ENCODE measurements at regions not wholly inside any gene's neighbourhood (a gene's known extent, or its start where the extent isn't known, plus 50 kb on each side); places are given as distances from the start of the nearest gene placed in this dataset.

- no peak for TF ChIP-seq ZNF12 (CRISPR knock-in tag; IDR thresholded peaks at IDR 0.05)
- no peak for TF ChIP-seq MAZ (IDR thresholded peaks at IDR 0.05; ENCODE audit: borderline replicate concordance, low read depth, low read length)
- TF ChIP-seq MAZ (CRISPR knock-in tag; IDR thresholded peaks at IDR 0.05; ENCODE audit: low read depth): no peak
- no peak for TF ChIP-seq WIZ (CRISPR knock-in tag; IDR thresholded peaks at IDR 0.05)
- TF ChIP-seq ZNF180 (CRISPR knock-in tag; IDR thresholded peaks at IDR 0.05; ENCODE audit: borderline replicate concordance, low read depth): no peak
- TF ChIP-seq, protein P1, sequence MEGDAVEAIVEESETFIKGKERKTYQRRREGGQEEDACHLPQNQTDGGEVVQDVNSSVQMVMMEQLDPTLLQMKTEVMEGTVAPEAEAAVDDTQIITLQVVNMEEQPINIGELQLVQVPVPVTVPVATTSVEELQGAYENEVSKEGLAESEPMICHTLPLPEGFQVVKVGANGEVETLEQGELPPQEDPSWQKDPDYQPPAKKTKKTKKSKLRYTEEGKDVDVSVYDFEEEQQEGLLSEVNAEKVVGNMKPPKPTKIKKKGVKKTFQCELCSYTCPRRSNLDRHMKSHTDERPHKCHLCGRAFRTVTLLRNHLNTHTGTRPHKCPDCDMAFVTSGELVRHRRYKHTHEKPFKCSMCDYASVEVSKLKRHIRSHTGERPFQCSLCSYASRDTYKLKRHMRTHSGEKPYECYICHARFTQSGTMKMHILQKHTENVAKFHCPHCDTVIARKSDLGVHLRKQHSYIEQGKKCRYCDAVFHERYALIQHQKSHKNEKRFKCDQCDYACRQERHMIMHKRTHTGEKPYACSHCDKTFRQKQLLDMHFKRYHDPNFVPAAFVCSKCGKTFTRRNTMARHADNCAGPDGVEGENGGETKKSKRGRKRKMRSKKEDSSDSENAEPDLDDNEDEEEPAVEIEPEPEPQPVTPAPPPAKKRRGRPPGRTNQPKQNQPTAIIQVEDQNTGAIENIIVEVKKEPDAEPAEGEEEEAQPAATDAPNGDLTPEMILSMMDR (CRISPR knock-in tag; IDR thresholded peaks at IDR 0.05): no peak
- TF ChIP-seq HDAC2 (CRISPR knock-in tag; IDR thresholded peaks at IDR 0.05): no peak
- TF ChIP-seq, protein P2, sequence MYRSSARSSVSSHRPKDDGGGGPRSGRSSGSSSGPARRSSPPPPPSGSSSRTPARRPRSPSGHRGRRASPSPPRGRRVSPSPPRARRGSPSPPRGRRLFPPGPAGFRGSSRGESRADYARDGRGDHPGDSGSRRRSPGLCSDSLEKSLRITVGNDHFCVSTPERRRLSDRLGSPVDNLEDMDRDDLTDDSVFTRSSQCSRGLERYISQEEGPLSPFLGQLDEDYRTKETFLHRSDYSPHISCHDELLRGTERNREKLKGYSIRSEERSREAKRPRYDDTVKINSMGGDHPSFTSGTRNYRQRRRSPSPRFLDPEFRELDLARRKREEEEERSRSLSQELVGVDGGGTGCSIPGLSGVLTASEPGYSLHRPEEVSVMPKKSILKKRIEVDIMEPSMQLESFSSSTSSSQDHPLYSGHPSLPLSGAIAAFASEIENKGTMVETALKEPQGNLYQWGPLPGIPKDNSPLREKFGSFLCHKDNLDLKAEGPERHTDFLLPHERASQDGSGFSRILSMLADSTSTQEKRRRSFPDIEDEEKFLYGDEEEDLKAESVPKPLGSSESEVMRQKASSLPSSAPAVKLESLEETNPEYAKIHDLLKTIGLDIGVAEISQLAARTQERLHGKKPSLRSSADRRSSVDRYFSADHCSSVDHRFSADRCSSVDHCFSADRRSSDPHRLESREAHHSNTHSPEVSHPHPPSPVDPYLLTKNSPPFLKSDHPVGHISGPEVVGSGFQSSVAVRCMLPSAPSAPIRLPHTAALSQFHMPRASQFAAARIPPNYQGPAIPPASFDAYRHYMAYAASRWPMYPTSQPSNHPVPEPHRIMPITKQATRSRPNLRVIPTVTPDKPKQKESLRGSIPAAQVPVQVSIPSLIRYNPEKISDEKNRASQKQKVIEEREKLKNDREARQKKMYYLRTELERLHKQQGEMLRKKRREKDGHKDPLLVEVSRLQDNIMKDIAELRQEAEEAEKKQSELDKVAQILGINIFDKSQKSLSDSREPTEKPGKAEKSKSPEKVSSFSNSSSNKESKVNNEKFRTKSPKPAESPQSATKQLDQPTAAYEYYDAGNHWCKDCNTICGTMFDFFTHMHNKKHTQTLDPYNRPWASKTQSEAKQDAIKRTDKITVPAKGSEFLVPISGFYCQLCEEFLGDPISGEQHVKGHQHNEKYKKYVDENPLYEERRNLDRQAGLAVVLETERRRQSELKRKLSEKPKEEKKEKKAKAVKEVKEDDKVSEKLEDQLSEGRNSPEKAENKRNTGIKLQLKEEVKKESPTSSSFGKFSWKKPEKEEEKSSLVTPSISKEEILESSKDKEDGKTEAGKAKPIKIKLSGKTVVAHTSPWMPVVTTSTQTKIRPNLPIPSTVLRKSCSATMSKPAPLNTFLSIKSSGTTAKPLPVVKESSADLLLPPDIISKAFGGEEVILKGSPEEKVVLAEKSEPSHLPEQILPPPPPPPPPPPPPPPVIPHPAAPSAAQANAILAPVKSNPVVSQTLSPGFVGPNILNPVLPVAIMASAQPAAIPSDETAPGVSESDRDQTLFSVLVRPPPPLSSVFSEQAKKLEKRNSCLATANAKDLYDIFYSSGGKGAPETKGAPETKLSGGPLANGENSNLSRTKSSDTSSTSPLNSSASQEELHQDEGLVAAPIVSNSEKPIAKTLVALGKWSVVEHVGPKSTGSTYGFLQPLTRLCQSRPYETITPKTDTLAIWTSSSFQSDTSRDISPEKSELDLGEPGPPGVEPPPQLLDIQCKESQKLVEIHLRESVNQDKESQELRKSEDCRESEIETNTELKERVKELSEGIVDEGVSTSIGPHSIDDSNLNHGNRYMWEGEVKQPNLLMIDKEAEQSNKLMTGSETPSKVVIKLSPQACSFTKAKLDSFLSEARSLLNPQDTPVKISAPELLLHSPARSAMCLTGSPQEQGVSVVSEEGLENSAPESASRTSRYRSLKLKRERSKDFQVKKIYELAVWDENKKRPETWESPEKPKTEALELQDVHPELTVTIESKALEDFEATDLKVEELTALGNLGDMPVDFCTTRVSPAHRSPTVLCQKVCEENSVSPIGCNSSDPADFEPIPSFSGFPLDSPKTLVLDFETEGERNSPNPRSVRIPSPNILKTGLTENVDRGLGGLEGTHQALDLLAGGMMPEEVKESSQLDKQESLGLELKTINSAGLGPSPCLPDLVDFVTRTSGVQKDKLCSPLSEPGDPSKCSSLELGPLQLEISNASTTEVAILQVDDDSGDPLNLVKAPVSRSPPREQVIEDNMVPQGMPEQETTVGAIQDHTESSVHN (CRISPR knock-in tag; IDR thresholded peaks at IDR 0.05): no peak
- no peak for TF ChIP-seq FOXP1 (IDR thresholded peaks at IDR 0.05)
- no peak for TF ChIP-seq FOXP1 (CRISPR knock-in tag; IDR thresholded peaks at IDR 0.05)
- TF ChIP-seq GMEB2 (CRISPR knock-in tag; IDR thresholded peaks at IDR 0.05; ENCODE audit: low read depth): no peak
- TF ChIP-seq TBL1XR1 (IDR thresholded peaks at IDR 0.05; ENCODE audit: borderline replicate concordance, low read length, partially characterized antibody): no peak
Observed at GRCh38 chr5:61275841-61276240, 56.2 kb upstream of the ZSWIM6 start.
